ENCODE measurements at regions not wholly inside any gene's neighbourhood (a gene's known extent, or its start where the extent isn't known, plus 50 kb on each side); places are given as distances from the start of the nearest gene placed in this dataset.

DNA sequence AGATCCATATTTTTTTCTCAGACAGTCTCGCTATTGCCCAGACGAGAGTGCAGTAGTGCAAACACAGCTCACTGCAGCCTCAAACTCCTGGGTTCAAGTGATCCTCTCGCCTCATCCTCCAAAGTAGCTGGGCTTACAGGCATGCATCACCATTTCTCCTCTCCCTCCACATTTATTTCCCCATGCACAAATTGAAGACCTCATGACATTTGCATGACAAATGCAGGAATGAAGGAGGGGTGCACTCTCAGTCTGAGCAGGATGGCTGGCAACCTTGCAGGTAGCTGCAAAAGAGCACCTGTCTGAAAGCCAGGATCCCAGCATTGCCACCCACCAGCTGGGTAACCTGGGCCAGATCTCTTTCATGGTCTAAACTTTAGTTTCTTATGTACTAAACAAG is 111.2 kb downstream of the SH3TC2 start:
- 92% methylated on average over 3 of the region's 3 CpGs for WGBS (ENCODE audit: low lambda C conversion rate)
- CTCF ChIA-PET = interaction anchor here (1.2 to 2.1 kb wide), 4 partner anchors 14 to 221 kb away, joined by 3 to 6 read pairs (median 5); no protein-coding TSS in a partner anchor
- no peaks in the 10 kb centered on the region for H3K9me2 ChIP-seq

DNA sequence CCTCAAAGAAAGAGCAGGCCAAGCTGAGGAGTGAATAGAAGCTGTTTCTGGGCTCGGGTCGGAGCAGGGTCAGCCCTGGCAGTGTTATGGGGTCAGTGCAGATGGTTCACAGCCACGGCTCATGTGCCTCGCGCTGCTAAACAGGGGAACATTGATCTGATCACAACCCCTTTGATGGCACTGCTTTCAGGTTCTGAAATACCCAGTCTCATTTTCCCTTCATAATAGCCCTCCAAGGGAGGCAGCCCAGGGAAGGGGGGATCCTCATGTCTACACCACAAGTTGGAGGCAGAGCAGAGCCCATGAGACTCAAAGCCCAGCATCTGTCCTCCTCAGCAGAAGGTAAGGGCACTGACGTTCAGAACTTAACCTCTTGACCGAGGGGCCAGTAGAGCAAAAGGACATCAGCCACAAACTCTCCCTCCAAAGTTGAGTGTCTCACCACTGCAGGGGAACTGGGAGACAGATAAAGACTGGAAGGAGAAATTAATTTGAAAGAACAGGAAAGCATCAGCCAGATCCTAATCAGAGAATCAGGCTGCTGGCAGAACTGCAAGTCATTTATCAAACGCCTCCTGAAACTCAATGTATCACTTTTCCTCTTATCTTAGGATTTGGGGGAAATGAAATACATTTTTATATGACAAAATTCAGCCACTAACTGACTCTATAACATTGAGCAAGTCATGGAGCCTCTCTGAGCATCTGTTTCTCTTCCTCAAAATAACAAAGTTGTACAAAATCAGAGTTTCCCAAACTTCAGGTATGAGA is 110.6 kb downstream of the SH3TC2 start:
- H3K9me2 ChIP-seq = no peaks in the 10 kb centered on the region
- H3K9me3 ChIP-seq = no peaks in the 10 kb centered on the region
- CTCF ChIA-PET = interaction anchor here (1.2 to 2.1 kb wide), 3 partner anchors 15 to 221 kb away, joined by 3 to 5 read pairs (median 5); no protein-coding TSS in a partner anchor
- H3F3A ChIP-seq (replicated peaks; ENCODE audit: insufficient read depth) = peaks cover 18% of the 10 kb centered on the region
- H4K20me1 ChIP-seq (ENCODE audit: insufficient read depth) = no peaks in the 10 kb centered on the region
- H3K27me3 ChIP-seq (ENCODE audit: insufficient read depth) = no peaks in the 10 kb centered on the region
- H3K9ac ChIP-seq = no peak overlapping the region
- POLR2A ChIA-PET = no interaction called here
- DNase-seq = peak; percentile 30
- TF ChIP-seq PBX3 (IDR thresholded peaks at IDR 0.05) = 0 out of 2 replicates have a peak, but pooled peaks have one; percentile 13
- no peak for TF ChIP-seq CHD2 (IDR thresholded peaks at IDR 0.05; ENCODE audit: low read length, partially characterized antibody)
- peak; percentile 44 for TF ChIP-seq GATA2 (CRISPR knock-in tag; IDR thresholded peaks at IDR 0.05)
- TF ChIP-seq TCF12 (IDR thresholded peaks at IDR 0.05) = 0 out of 2 replicates have a peak, but pooled peaks have one; percentile 6
- no peaks in the 10 kb centered on the region for H3K36me3 ChIP-seq (replicated peaks in 1 of 2; ENCODE audit: control insufficient read depth in 1 of 2, insufficient read depth in 2 of 2, low read length in 1 of 2)
- H3K4me1 ChIP-seq (ENCODE audit: control insufficient read depth in 1 of 2, insufficient read depth in 2 of 2, low read depth in 1 of 2, low read length in 1 of 2) = peaks cover 7% of the 10 kb centered on the region in 2 experiments; a peak in 2 of 4 replicates
- WGBS (ENCODE audit: low lambda C conversion rate) = 66% methylated on average over 8 of the region's 8 CpGs
- no peaks in the 10 kb centered on the region for H3K79me2 ChIP-seq (ENCODE audit: insufficient read depth)
- H3K4me2 ChIP-seq = no peak overlapping the region
- H3K27ac ChIP-seq (ENCODE audit: low read depth in 2 of 2, low read length in 1 of 2) = no peak overlapping the region
- no peak overlapping the region for H2AFZ ChIP-seq (ENCODE audit: low read depth)
- H3K4me3 ChIP-seq (ENCODE audit: low read depth in 2 of 2, low read length in 1 of 2) = no peak overlapping the region

More for the DNA sequence above, 111.2 kb downstream of the SH3TC2 start:
- POLR2A ChIA-PET = no interaction called here
- DNase-seq = no peak
- H3K79me2 ChIP-seq (ENCODE audit: insufficient read depth) = no peaks in the 10 kb centered on the region
- no peaks in the 10 kb centered on the region for H3K27me3 ChIP-seq (ENCODE audit: insufficient read depth)
- peaks cover 7% of the 10 kb centered on the region in 2 experiments; a peak in 2 of 4 replicates for H3K4me1 ChIP-seq (ENCODE audit: control insufficient read depth in 1 of 2, insufficient read depth in 2 of 2, low read depth in 1 of 2, low read length in 1 of 2)
- H2AFZ ChIP-seq (ENCODE audit: low read depth) = no peak overlapping the region
- H3K4me3 ChIP-seq (ENCODE audit: low read depth in 2 of 2, low read length in 1 of 2) = no peak overlapping the region
- H4K20me1 ChIP-seq (ENCODE audit: insufficient read depth) = no peaks in the 10 kb centered on the region
- H3F3A ChIP-seq (replicated peaks; ENCODE audit: insufficient read depth) = peaks cover 18% of the 10 kb centered on the region
- no peak overlapping the region for H3K4me2 ChIP-seq
- H3K9me3 ChIP-seq = no peaks in the 10 kb centered on the region
- H3K27ac ChIP-seq (ENCODE audit: low read depth in 2 of 2, low read length in 1 of 2) = no peak overlapping the region
- no peaks in the 10 kb centered on the region for H3K36me3 ChIP-seq (replicated peaks in 1 of 2; ENCODE audit: control insufficient read depth in 1 of 2, insufficient read depth in 2 of 2, low read length in 1 of 2)
- TF ChIP-seq FOXM1 (IDR thresholded peaks at IDR 0.05; ENCODE audit: low read depth) = no peak
- no peak for TF ChIP-seq YY1 (IDR thresholded peaks at IDR 0.05; ENCODE audit: low read depth)
- no peak for TF ChIP-seq PBX3 (IDR thresholded peaks at IDR 0.05)
- no peak for TF ChIP-seq RAD21 (IDR thresholded peaks at IDR 0.05; ENCODE audit: low read length)
- TF ChIP-seq, protein P1, sequence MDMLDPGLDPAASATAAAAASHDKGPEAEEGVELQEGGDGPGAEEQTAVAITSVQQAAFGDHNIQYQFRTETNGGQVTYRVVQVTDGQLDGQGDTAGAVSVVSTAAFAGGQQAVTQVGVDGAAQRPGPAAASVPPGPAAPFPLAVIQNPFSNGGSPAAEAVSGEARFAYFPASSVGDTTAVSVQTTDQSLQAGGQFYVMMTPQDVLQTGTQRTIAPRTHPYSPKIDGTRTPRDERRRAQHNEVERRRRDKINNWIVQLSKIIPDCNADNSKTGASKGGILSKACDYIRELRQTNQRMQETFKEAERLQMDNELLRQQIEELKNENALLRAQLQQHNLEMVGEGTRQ (IDR thresholded peaks at IDR 0.05; ENCODE audit: borderline replicate concordance, low read depth, low read length) = no peak
- no peak for TF ChIP-seq RFX5 (IDR thresholded peaks at IDR 0.05; ENCODE audit: low read length)
- TF ChIP-seq JUND (IDR thresholded peaks at IDR 0.05) = no peak
- TF ChIP-seq RCOR1 (IDR thresholded peaks at IDR 0.05; ENCODE audit: low read length) = no peak
- no peak for TF ChIP-seq CHD2 (IDR thresholded peaks at IDR 0.05; ENCODE audit: low read length, partially characterized antibody)
- TF ChIP-seq TCF12 (IDR thresholded peaks at IDR 0.05) = no peak
- no peak for TF ChIP-seq MEF2A (IDR thresholded peaks at IDR 0.05; ENCODE audit: borderline replicate concordance, low read depth)
- TF ChIP-seq, protein P2, sequence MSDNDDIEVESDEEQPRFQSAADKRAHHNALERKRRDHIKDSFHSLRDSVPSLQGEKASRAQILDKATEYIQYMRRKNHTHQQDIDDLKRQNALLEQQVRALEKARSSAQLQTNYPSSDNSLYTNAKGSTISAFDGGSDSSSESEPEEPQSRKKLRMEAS (IDR thresholded peaks at IDR 0.05; ENCODE audit: low read depth) = no peak
- TF ChIP-seq EZH2phosphoT487 (IDR thresholded peaks at IDR 0.05; ENCODE audit: borderline replicate concordance, low read depth) = no peak
- TF ChIP-seq NRF1 (IDR thresholded peaks at IDR 0.05; ENCODE audit: low read depth, low read length) = no peak
- H3K9ac ChIP-seq = no peak overlapping the region
